SK-N-SH (cell line): ENCODE measurements at regions not wholly inside any gene's neighbourhood (a gene's known extent, or its start where the extent isn't known, plus 50 kb on each side); places are given as distances from the start of the nearest gene placed in this dataset.
"Not testable (repeated sequence)": the region's sequence is repeated elsewhere in the genome, so short reads cannot be mapped to it uniquely, and the experiment has no call there.

Source experiments
- CTCF ChIA-PET: fragments of 300-600, 350-600 bp; formaldehyde crosslinking; extraction: SDS; loops from one replicate; lab custom pipeline; 2021; lab: Yijun Ruan, JAX
- POLR2A ChIA-PET: fragments of 350-600 bp; sonication (Branson Sonifier 250); formaldehyde crosslinking; extraction: SDS; loops from one replicate; lab custom pipeline; 2020; ENCODE audit warnings: antibody characterized with exemption, inconsistent platforms; lab: Yijun Ruan, JAX
- DNase-seq: peaks from one replicate; pipeline ENCODE4 v3.0.0; 2012
- H2AFZ ChIP-seq: fragments of 200-600 bp; sonication (generic); 2 replicates; pipeline ENCODE4 v1.8.1; 2016; ENCODE audit warnings: antibody characterized with exemption, mild to moderate bottlenecking, low read depth
- H3F3A ChIP-seq: fragments of 200-600 bp; sonication (generic); replicated peaks from 2 replicates; pipeline ENCODE3; 2016; ENCODE audit warnings: antibody characterized with exemption, mild to moderate bottlenecking; ENCODE audit not compliant: insufficient read depth
- H3K27ac ChIP-seq, 2 experiments: fragments of 200-500 bp in 1 of 2; fragments of 200-600 bp in 1 of 2; sonication (Bioruptor generic) in 1 of 2; sonication (generic), shearing (Covaris generic) in 1 of 2; 2 replicates each; pipeline versions ENCODE4 v1.5.1 to v1.6.1; 2014 to 2016; ENCODE audit warnings: low read depth in 2 of 2, inconsistent platforms in 1 of 2, low read length in 1 of 2, mild to moderate bottlenecking in 1 of 2, mixed read lengths in 1 of 2
- H3K27me3 ChIP-seq: fragments of 200-600 bp; sonication (generic), shearing (Covaris generic); 2 replicates; pipeline ENCODE4 v1.6.1; 2016; ENCODE audit warnings: mixed run types; ENCODE audit not compliant: insufficient read depth
- H3K36me3 ChIP-seq, 2 experiments: fragments of 200-500 bp in 1 of 2; fragments of 200-600 bp in 1 of 2; sonication (Bioruptor generic) in 1 of 2; sonication (generic) in 1 of 2; replicated peaks in 1 of 2; 2 replicates each; pipeline versions ENCODE3 to v1.5.1; 2014 to 2016; ENCODE audit warnings: low read length in 1 of 2, mild to moderate bottlenecking in 1 of 2; ENCODE audit not compliant: insufficient read depth in 2 of 2, control insufficient read depth in 1 of 2
- H3K4me1 ChIP-seq, 2 experiments: fragments of 200-500 bp in 1 of 2; fragments of 200-600 bp in 1 of 2; sonication (Bioruptor generic) in 1 of 2; sonication (generic), shearing (Covaris generic) in 1 of 2; 2 replicates each; pipeline versions ENCODE4 v1.5.1 to v1.6.1; 2014 to 2016; ENCODE audit warnings: low read depth in 1 of 2, low read length in 1 of 2, mixed run types in 1 of 2; ENCODE audit not compliant: insufficient read depth in 2 of 2, control insufficient read depth in 1 of 2
- H3K4me2 ChIP-seq: fragments of 200-600 bp; sonication (generic), shearing (Covaris generic); 2 replicates; pipeline ENCODE4 v1.6.1; 2017; ENCODE audit warnings: mixed run types
- H3K4me3 ChIP-seq, 2 experiments: fragments of 200-500 bp in 1 of 2; fragments of 200-600 bp in 1 of 2; sonication (Bioruptor generic) in 1 of 2; sonication (generic), shearing (Covaris generic) in 1 of 2; 2 replicates each; pipeline versions ENCODE4 v1.5.1 to v1.8.1; 2014 to 2016; ENCODE audit warnings: low read depth in 2 of 2, inconsistent platforms in 1 of 2, low read length in 1 of 2, mild to moderate bottlenecking in 1 of 2, mixed read lengths in 1 of 2, moderate library complexity in 1 of 2
- H3K79me2 ChIP-seq: fragments of 200-600 bp; sonication (generic); 2 replicates; pipeline ENCODE4 v1.8.1; 2017; ENCODE audit warnings: mild to moderate bottlenecking; ENCODE audit not compliant: insufficient read depth
- H3K9ac ChIP-seq: fragments of 200-600 bp; sonication (generic); 2 replicates; pipeline ENCODE4 v1.6.1; 2017; ENCODE audit warnings: mixed run types
- H3K9me2 ChIP-seq: fragments of 200-600 bp; sonication (generic); 2 replicates; pipeline ENCODE4 v1.6.1; 2017; ENCODE audit warnings: mixed run types
- H3K9me3 ChIP-seq: fragments of 200-600 bp; sonication (generic); 2 replicates; pipeline ENCODE4 v1.6.1; 2017; ENCODE audit warnings: mixed run types, mild to moderate bottlenecking, moderate library complexity
- H4K20me1 ChIP-seq: fragments of 200-600 bp; sonication (generic); 2 replicates; pipeline ENCODE4 v1.6.1; 2017; ENCODE audit warnings: mild to moderate bottlenecking, mixed run types; ENCODE audit not compliant: insufficient read depth
- CHD2 ChIP-seq: fragments of 150-350 bp; IDR thresholded peaks from 2 replicates; pipeline ENCODE4 v1.6.1; 2018; ENCODE audit warnings: low read length; ENCODE audit not compliant: partially characterized antibody
- FOSL2 ChIP-seq: IDR thresholded peaks from 2 replicates; pipeline ENCODE4 v1.4.0; 2012; ENCODE audit warnings: low read depth, mild to moderate bottlenecking, moderate library complexity, borderline replicate concordance
- FOXJ3 ChIP-seq: sonication (generic); formaldehyde crosslinking; IDR thresholded peaks from 2 replicates; pipeline ENCODE4 v1.5.1; 2020; ENCODE audit warnings: mild to moderate bottlenecking, missing genetic modification reagents
- FOXM1 ChIP-seq: IDR thresholded peaks from 2 replicates; pipeline ENCODE4 v1.4.0; 2012; ENCODE audit warnings: low read depth, mild to moderate bottlenecking
- GABPA ChIP-seq: IDR thresholded peaks from 2 replicates; pipeline ENCODE4 v1.4.0; 2012; ENCODE audit warnings: low read depth, mild to moderate bottlenecking
- GATA2 ChIP-seq: sonication (generic); formaldehyde crosslinking; IDR thresholded peaks from 2 replicates; pipeline ENCODE4 v1.5.0; 2020; ENCODE audit warnings: mild to moderate bottlenecking, missing genetic modification reagents
- IRF3 ChIP-seq: fragments of 150-350 bp; IDR thresholded peaks from 2 replicates; pipeline ENCODE4 v1.6.1; 2016; ENCODE audit warnings: mild to moderate bottlenecking, low read depth, low read length
- JUND ChIP-seq: IDR thresholded peaks from 2 replicates; pipeline ENCODE4 v1.4.0; 2012
- MXI1 ChIP-seq: IDR thresholded peaks from 2 replicates; pipeline ENCODE4 v1.6.1; 2012; ENCODE audit warnings: mild to moderate bottlenecking, low read depth, low read length, improper control_type of control experiment
- NFIC ChIP-seq: IDR thresholded peaks from 2 replicates; pipeline ENCODE4 v1.4.0; 2012; ENCODE audit warnings: borderline replicate concordance
- NRF1 ChIP-seq: IDR thresholded peaks from 2 replicates; pipeline ENCODE4 v1.6.1; 2012; ENCODE audit warnings: low read depth, mild to moderate bottlenecking, low read length
- POLR2AphosphoS5 ChIP-seq: IDR thresholded peaks from 2 replicates; pipeline ENCODE4 v1.6.1; 2012; ENCODE audit warnings: low read depth, low read length
- RAD21 ChIP-seq: IDR thresholded peaks from 2 replicates; pipeline ENCODE4 v1.6.1; 2012; ENCODE audit warnings: mild to moderate bottlenecking, low read length
- SIN3A ChIP-seq: IDR thresholded peaks from 2 replicates; pipeline ENCODE4 v1.6.1; 2012; ENCODE audit warnings: low read depth, mild to moderate bottlenecking, low read length, moderate library complexity, borderline replicate concordance
- SMC3 ChIP-seq: IDR thresholded peaks from 2 replicates; pipeline ENCODE4 v1.6.1; 2012; ENCODE audit warnings: low read depth, low read length, improper control_type of control experiment
- WGBS: methylation state at CpG from one replicate; pipeline ENCODE4 v1.1.6; 2017; ENCODE audit warnings: low lambda C conversion rate; 5-methylcytosine and 5-hydroxymethylcytosine counted together
- TF ChIP-seq, protein P1 (sequence below): fragments of 200-600 bp; sonication (generic); IDR thresholded peaks from 2 replicates; pipeline ENCODE4 v1.6.1; 2017; ENCODE audit warnings: antibody characterized with exemption, mild to moderate bottlenecking, moderate library complexity

DNA sequence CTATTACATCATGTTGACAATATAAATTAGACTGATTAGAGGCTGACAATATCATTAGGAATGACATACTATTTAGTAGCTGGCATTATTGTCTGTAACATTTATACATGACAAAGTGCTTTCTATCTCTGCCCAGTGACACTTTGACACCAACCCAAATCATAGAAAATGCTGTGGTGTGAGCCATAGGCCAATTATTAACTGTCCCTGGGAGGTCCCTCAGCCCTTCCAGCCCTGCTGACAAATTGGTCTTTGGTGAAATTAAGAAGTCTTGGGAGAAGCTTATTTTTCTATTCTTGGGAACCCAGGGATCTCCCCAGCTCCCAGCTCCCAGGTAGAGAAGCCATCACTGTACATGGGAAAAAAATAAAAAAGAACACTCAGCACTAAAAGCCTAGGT lies 179.6 kb downstream of the AIPL1 start:
- Histone ChIP-seq H3K27ac (no peak overlapping the region), H3K27me3 (peaks cover 23% of the 10 kb centered on the region; the same call in 1 of the 2 replicates), H3K36me3 (no peaks in the 10 kb centered on the region), H3K4me1 (no peaks in the 10 kb centered on the region), H3K9ac (no peak overlapping the region), H4K20me1 (no peaks in the 10 kb centered on the region), H3F3A (no peaks in the 10 kb centered on the region), H3K79me2 (no peaks in the 10 kb centered on the region), H3K4me3 (no peak overlapping the region), H3K9me2 (no peaks in the 10 kb centered on the region), H2AFZ (no peak overlapping the region), H3K9me3 (no peaks in the 10 kb centered on the region), H3K4me2 (no peak overlapping the region)
- ChIA-PET POLR2A (no interaction called here), CTCF (interaction anchor here (0.5 kb wide), 1 partner anchor 428 kb away, joined by 3 read pairs; no protein-coding TSS in a partner anchor)
- no peak for DNase-seq
- TF ChIP-seq GABPA, result no peak
- TF ChIP-seq, protein P1, sequence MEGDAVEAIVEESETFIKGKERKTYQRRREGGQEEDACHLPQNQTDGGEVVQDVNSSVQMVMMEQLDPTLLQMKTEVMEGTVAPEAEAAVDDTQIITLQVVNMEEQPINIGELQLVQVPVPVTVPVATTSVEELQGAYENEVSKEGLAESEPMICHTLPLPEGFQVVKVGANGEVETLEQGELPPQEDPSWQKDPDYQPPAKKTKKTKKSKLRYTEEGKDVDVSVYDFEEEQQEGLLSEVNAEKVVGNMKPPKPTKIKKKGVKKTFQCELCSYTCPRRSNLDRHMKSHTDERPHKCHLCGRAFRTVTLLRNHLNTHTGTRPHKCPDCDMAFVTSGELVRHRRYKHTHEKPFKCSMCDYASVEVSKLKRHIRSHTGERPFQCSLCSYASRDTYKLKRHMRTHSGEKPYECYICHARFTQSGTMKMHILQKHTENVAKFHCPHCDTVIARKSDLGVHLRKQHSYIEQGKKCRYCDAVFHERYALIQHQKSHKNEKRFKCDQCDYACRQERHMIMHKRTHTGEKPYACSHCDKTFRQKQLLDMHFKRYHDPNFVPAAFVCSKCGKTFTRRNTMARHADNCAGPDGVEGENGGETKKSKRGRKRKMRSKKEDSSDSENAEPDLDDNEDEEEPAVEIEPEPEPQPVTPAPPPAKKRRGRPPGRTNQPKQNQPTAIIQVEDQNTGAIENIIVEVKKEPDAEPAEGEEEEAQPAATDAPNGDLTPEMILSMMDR, result no peak

DNA sequence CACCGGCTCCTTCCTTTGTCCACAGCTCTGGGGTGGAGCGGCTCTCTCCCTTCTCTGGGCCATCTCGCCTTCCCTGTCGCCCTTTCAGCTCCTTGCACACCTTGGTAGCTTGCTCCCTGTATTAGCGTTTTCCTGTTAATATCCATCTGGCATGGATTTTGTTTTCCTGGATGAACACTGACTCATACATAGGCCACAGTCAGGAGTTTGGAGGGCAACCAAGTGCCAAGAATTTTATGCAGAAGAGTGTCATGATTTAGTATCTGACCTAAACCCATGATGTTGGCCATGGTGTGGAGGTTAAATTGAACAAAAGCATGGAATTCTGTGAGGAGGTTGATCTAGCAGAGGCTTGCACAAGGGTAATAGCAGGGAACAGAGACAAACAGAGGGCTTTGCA lies 180.9 kb downstream of the AIPL1 start:
- no peaks in the 10 kb centered on the region for H3K9me3 ChIP-seq
- no peaks in the 10 kb centered on the region for H3K36me3 ChIP-seq
- no peak overlapping the region for H2AFZ ChIP-seq
- no peaks in the 10 kb centered on the region for H3K79me2 ChIP-seq
- no peak overlapping the region for H3K27ac ChIP-seq
- POLR2A ChIA-PET, result no interaction called here
- WGBS, result 12% methylated on average over 5 of the region's 5 CpGs
- TF ChIP-seq FOSL2 (no peak), POLR2AphosphoS5 (no peak), CHD2 (no peak), RAD21 (no peak), IRF3 (no peak), NFIC (no peak), GABPA (no peak), JUND (no peak), MXI1 (no peak), FOXM1 (no peak), SMC3 (no peak), GATA2 (no peak), SIN3A (no peak), FOXJ3 (CRISPR knock-in tag) (no peak), NRF1 (no peak)
- TF ChIP-seq, all 33 proteins: peak for 0
- CTCF ChIA-PET, result no interaction called here
- no peak overlapping the region for H3K9ac ChIP-seq
- DNase-seq, result no peak
- no peaks in the 10 kb centered on the region for H3F3A ChIP-seq
- H3K4me2 ChIP-seq, result no peak overlapping the region
- no peaks in the 10 kb centered on the region for H4K20me1 ChIP-seq
- peaks cover 24% of the 10 kb centered on the region; the same call in 1 of the 2 replicates for H3K27me3 ChIP-seq
- no peaks in the 10 kb centered on the region for H3K9me2 ChIP-seq
- H3K4me1 ChIP-seq, result no peaks in the 10 kb centered on the region
- no peak overlapping the region for H3K4me3 ChIP-seq

DNA sequence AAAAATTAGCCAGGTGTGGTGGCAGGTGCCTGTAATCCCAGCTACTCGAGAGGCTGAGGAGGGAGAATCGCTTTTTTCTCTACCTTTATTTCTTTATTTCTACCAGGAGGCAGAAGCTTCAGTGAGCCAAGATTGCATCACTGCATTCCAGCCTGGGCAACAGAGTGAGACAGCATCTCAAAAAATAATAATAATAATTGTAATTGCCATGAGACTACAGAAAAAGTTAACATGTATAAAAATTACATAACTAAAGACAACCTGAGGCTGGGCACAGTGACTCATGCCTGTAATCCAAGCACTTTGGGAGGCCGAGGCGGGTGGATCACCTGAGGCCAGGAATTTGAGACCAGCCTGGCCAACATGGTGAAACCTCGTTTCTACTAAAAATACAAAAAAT lies 181.5 kb downstream of the WSCD1 start:
- H3K9me3 ChIP-seq, H3K4me2 ChIP-seq, H3K79me2 ChIP-seq, H3K9ac ChIP-seq, H2AFZ ChIP-seq, H4K20me1 ChIP-seq, CTCF ChIA-PET, H3K9me2 ChIP-seq, H3K36me3 ChIP-seq, H3K27ac ChIP-seq, POLR2A ChIA-PET, H3F3A ChIP-seq, DNase-seq, H3K4me3 ChIP-seq, H3K4me1 ChIP-seq: not testable (repeated sequence)
- 6% methylated on average over 5 of the region's 5 CpGs for WGBS
- H3K27me3 ChIP-seq, result peaks cover 34% of the 10 kb centered on the region
